Globus pallidus (tissue), 1 donor: ENCODE measurements at regions not wholly inside any gene's neighbourhood (a gene's known extent, or its start where the extent isn't known, plus 50 kb on each side); places are given as distances from the start of the nearest gene placed in this dataset.

ENCODE experiments used
- DNase-seq: peaks from one replicate; pipeline ENCODE4 v3.0.0-alpha.2; 2015; ENCODE audit warnings: low spot score

GRCh38 chr16:55041540-55042234 lies 111.0 kb downstream of the IRX5 start:
- no peak for DNase-seq

DNA sequence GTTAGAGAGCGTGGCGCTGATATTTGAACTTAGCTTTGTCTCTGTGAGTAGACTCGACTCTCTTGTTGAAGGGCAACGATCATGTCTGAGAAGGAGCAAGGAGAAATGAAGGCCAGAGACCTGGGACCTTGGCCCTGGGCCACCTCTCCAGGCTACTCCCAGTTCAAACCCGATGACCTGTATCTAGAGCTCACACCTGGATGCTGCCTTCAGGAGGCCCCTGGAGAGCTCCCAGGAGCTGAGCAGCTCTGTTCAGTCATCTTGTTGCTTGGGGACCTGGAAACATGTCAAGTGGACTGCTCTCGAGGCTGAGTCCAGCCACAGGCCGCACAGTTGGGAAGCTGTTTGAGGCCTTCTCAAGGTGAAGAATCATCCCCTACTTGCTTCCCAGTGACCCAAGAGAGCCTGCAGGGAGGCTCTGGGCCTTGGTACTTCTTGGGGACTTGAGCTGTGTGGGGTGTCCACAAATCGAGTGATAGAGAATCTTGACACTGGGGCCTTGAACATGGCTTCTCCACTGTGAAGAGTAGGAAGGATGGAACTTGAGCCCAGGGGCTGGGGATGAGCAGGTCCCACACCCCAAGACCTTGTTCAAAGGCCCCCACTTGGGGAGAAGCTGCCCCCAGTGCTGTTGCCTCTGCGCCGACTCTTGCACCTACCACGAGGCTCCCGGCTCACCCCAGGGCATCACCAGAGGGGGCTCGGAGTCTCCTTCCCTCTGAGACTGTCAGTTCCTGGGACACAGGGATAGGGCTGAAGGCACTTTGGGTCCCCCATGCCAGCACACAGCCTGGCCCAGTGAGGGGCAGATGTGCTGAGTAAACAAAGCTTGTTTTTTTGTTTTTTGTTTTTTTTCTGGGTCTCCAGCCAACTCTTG lies 112.1 kb downstream of the IRX5 start:
- no peak for DNase-seq

- DNase-seq: no peak
Measured at GRCh38 chr16:55043499-55043898, 112.8 kb downstream of the IRX5 start.

- no peak for DNase-seq
Measured at GRCh38 chr16:55044201-55044975, 113.7 kb downstream of the IRX5 start.

DNA sequence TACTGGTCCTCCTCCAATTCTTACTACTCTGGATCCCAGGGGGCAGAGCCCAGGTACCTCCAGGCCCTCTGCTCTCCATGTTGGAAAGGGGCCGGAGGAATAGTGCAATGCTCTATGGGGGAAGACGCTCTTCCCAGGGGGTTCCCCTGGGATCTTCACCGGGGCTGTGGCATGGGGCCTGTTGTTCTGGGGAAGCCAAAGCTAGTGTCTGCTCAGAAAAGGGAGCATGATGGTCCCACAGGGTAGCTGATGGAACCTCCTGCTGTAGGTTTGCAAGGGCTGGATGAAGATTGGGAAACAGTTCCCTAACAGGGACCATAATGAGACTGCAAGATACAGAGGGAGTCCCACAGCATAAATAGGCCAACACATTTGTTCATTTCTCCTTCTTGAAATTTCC lies 114.7 kb downstream of the IRX5 start:
- DNase-seq: no peak

DNA sequence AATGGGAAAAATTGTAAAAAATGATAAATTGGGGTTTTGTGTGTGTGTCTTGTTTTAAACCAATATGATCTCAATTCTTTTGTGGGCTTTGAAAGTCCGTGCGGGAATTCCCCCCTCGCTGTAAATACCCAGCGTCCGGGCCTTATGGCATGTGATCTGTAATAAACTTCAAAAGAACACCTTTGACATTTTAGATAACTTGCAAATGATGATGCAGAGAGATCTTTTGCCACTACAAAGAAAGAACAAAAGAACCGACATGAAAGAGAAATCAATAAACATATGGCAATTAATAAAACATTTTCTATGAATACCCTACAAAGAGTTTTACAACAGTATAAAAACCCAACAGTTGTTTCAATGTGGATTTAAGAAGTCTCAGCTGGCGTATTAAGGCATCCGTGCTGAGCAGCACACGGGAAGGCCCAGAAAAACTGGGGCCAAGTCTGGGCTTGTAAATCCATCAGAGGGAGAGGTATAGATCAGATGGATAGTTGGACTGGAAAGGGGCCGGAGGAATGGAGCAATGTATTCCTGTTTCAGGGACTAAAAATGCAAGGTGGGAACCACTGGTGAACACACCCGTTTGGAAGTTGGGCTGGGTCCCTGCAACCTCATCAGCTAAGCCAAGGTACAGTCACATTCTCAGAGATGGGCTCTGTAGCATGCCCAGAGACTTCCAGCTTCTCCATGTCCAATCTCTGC lies 115.2 kb downstream of the IRX5 start:
- no peak for DNase-seq

- no peak for DNase-seq
Measured at GRCh38 chr16:55046513-55046912, 115.8 kb downstream of the IRX5 start.

DNA sequence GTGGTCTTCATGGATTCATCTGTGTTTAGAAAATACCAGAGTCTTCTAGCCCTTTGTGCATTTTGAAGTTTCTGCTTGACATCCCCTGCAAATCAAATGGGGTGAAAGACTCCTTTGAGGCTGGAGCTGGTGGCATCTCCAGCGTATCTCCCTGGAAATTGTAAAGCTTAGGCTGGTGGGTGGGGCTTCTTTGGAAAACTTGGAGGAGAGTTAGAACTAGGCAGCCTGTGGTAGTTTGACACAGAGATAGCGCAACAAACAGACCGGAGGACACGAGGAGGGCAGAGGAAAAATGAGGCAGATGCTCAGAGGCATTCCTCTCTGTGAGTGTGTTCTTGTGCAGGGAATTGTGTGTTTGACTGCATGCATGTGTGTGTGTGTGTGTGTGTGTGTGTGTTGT lies 116.3 kb downstream of the IRX5 start:
- no peak for DNase-seq

- no peak for DNase-seq
Measured at GRCh38 chr16:55047331-55047730, 116.7 kb downstream of the IRX5 start.

GRCh38 chr16:55047903-55048497 lies 117.3 kb downstream of the IRX5 start:
- DNase-seq: no peak

- no peak for DNase-seq
Measured at GRCh38 chr16:55048745-55049144, 118.1 kb downstream of the IRX5 start.

DNA sequence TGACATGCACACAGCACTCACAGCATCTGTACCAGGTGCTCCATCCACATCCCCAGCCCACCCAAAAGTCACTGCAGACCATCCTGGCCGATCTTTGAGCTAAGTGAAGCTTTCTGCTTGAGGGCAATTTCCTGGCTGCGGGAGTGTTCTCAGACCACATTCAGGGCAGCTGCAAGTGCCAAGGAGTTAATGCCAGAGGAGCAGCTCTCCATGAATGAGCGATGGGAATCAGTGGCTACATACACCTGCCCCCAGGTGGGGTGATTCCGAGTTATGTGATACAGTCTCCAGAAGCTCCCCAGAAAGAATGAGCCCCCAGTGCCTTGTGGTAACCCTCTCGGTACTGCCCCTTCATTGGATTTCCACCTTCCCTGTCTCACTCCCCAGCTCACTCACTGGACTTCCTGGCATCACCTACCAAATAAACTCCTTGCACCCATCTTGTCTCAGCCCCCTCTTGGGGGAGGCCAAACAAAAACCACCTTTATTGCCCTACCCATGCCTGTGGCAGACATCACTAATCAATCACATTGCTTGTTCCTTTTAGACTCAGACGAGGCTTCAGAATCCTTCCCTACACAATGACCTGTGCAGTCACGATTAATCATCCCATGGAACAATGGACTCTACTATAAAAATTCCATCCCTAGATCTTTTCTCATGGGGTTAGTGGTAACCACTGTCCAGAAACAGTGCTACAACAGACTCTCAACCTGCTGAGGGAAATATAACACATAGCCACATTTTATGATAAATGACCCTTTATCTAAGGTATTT lies 121.1 kb downstream of the IRX5 start:
- DNase-seq: no peak

- DNase-seq: no peak
Measured at GRCh38 chr16:55052348-55052734, 121.7 kb downstream of the IRX5 start.

- no peak for DNase-seq
Measured at GRCh38 chr16:55052741-55053415, 122.2 kb downstream of the IRX5 start.

GRCh38 chr16:55055262-55055661 lies 124.6 kb downstream of the IRX5 start:
- DNase-seq: no peak

- no peak for DNase-seq
Measured at GRCh38 chr16:55056585-55057401, 126.1 kb downstream of the IRX5 start.

- no peak for DNase-seq
Measured at GRCh38 chr16:55057866-55058265, 127.2 kb downstream of the IRX5 start.

- no peak for DNase-seq
Measured at GRCh38 chr16:55058576-55058975, 127.9 kb downstream of the IRX5 start.

GRCh38 chr16:55059146-55059545 lies 128.5 kb downstream of the IRX5 start:
- DNase-seq: no peak
